DOHH2 (cell line): ENCODE measurements at regions not wholly inside any gene's neighbourhood (a gene's known extent, or its start where the extent isn't known, plus 50 kb on each side); places are given as distances from the start of the nearest gene placed in this dataset.

Experiments used
- CTCF ChIP-seq: fragments of 200-600 bp; sonication (generic); IDR thresholded peaks from one replicate; pipeline ENCODE4 v1.5.1; 2014; ENCODE audit warnings: antibody characterized with exemption, mild to moderate bottlenecking, low read depth, low read length; ENCODE audit not compliant: poor library complexity, severe bottlenecking
- EZH2phosphoT487 ChIP-seq: fragments of 200-600 bp; sonication (generic); IDR thresholded peaks from 2 replicates; pipeline ENCODE4 v1.6.1; 2017; ENCODE audit warnings: borderline replicate concordance, mild to moderate bottlenecking, antibody characterized with exemption, low read length, moderate library complexity, mixed read lengths

GRCh38 chr12:77232045-77232444, 166.7 kb upstream of the E2F7 start:
- TF ChIP-seq CTCF (no peak), EZH2phosphoT487 (no peak)
